ENCODE measurements at regions not wholly inside any gene's neighbourhood (a gene's known extent, or its start where the extent isn't known, plus 50 kb on each side); places are given as distances from the start of the nearest gene placed in this dataset.

GRCh38 chr3:55166576-55167555, 239.0 kb upstream of the LRTM1 start:
- DNase-seq (no peak), ATAC-seq (no peak)
- Histone ChIP-seq H3K27me3 (ENCODE audit: insufficient read depth in 3 of 3, low read length in 2 of 3) (no peaks in the 10 kb centered on the region), H3K4me3 (no peak overlapping the region), H3K27ac (no peak overlapping the region), H3K9me3 (no peaks in the 10 kb centered on the region), H3K36me3 (ENCODE audit: insufficient read depth in 1 of 2, low read depth in 1 of 2) (no peaks in the 10 kb centered on the region), H3K4me1 (no peaks in the 10 kb centered on the region)
- no peak for TF ChIP-seq CTCF (IDR thresholded peaks at IDR 0.05)
- WGBS, 3 donors: 57 to 68% (median 68%) methylated on average over 5 of the region's 5 CpGs
- intact Hi-C loops (cut with DNase I): no loop called here

- no peaks in the 10 kb centered on the region for H3K36me3 ChIP-seq (ENCODE audit: insufficient read depth in 1 of 2, low read depth in 1 of 2)
- no peak for DNase-seq
- H3K4me3 ChIP-seq: no peak overlapping the region
- 71 to 77% (median 74%) methylated on average over 6 of the region's 6 CpGs for WGBS, 3 donors
- H3K4me1 ChIP-seq: no peaks in the 10 kb centered on the region
- H3K27ac ChIP-seq: no peak overlapping the region
- H3K27me3 ChIP-seq (ENCODE audit: insufficient read depth in 3 of 3, low read length in 2 of 3): no peaks in the 10 kb centered on the region
- ATAC-seq: no peak
- no peak for TF ChIP-seq CTCF (IDR thresholded peaks at IDR 0.05)
- H3K9me3 ChIP-seq: no peaks in the 10 kb centered on the region
- intact Hi-C loops (cut with DNase I): no loop called here
These were observed 238.0 kb upstream of the LRTM1 start for GRCh38 chr3:55165704-55166405.

- Histone ChIP-seq H3K27ac (no peak overlapping the region), H3K4me1 (no peaks in the 10 kb centered on the region), H3K27me3 (ENCODE audit: insufficient read depth in 3 of 3, low read length in 2 of 3) (no peaks in the 10 kb centered on the region), H3K4me3 (no peak overlapping the region), H3K9me3 (no peaks in the 10 kb centered on the region), H3K36me3 (ENCODE audit: insufficient read depth in 1 of 2, low read depth in 1 of 2) (no peaks in the 10 kb centered on the region)
- no peak for TF ChIP-seq CTCF (IDR thresholded peaks at IDR 0.05)
- 88 to 92% (median 90%) methylated on average over 3 of the region's 3 CpGs for WGBS, 3 donors
- ATAC-seq (no peak), DNase-seq (no peak)
- intact Hi-C loops (cut with DNase I): no loop called here
These were observed 237.4 kb upstream of the LRTM1 start for GRCh38 chr3:55165278-55165677.

GRCh38 chr3:55164876-55165275, 237.0 kb upstream of the LRTM1 start:
- Histone ChIP-seq H3K9me3 (no peaks in the 10 kb centered on the region), H3K27me3 (ENCODE audit: insufficient read depth in 3 of 3, low read length in 2 of 3) (no peaks in the 10 kb centered on the region), H3K4me1 (no peaks in the 10 kb centered on the region), H3K36me3 (ENCODE audit: insufficient read depth in 1 of 2, low read depth in 1 of 2) (no peaks in the 10 kb centered on the region), H3K27ac (no peak overlapping the region), H3K4me3 (no peak overlapping the region)
- WGBS, 3 donors: 91 to 98% (median 93%) methylated on average over 1 of the region's 1 CpG
- DNase-seq: no peak
- intact Hi-C loops (cut with DNase I): no loop called here
- TF ChIP-seq CTCF (IDR thresholded peaks at IDR 0.05): no peak
- no peak for ATAC-seq
